CD4-positive, alpha-beta T cell treated with Interleukin-2 at 100 ng/mL for 4 hours (primary cell): ENCODE measurements at regions not wholly inside any gene's neighbourhood (a gene's known extent, or its start where the extent isn't known, plus 50 kb on each side); places are given as distances from the start of the nearest gene placed in this dataset.
"Not testable (repeated sequence)": the region's sequence is repeated elsewhere in the genome, so short reads cannot be mapped to it uniquely, and the experiment has no call there.

Experiments
- DNase-seq: peaks from one replicate; pipeline ENCODE4 v3.0.0-alpha.2; 2020; ENCODE audit warnings: low spot score

DNA sequence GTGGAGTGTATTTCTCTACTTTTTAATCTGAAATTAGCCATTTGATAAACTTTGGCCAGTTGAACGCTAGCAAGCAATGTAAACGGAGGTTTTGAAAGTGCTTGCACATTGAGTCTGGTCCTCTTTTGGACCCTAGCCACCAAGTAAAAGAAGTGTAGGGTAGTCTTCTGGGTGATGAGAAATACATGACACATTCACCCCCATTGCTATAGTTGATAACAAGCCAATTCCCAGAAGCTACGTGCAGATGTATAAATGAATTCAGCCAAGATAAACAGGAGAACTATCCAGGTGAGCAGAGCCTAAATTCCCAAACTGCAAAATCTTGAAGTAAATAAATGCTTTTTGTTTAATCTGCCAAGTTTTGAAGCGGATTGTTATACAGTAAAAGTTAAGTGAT is 965.4 kb upstream of the GRIA3 start:
- no peak for DNase-seq

DNA sequence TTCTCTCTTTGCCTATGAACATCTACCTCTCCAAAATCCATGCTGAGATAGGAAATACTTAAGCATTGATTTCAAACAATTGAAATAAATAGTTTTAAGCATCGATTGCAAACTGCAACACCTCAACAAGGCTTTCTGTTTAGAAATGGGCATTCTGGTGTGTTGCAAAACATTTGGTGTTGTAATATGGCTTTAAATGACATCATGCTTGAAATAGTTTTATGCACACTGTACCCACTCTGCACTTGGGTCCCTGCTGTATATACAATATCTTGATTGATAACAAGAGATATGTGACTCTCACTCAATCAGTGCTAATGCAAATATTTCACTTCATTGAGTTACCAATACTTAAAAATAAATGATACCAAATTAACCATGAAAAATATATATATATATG is 964.9 kb upstream of the GRIA3 start:
- DNase-seq = no peak

DNA sequence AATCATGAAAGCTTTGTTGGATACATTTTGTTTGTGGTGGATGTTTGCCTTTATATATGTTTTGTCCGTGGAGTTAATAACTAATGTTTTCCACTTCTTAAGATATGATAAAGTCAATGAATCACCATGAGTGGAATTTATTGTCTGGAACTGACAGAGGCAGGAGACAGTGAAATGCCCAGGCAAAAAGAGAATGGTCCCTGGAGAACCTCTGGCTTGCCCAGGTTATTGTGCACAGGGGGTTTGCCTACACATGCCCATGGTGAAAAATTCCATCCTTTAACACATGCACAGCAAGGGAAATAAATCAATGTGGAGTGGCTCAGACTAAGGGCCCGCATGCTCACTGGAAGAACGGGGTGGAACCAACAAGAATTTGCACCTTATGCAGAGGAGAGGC is 964.3 kb upstream of the GRIA3 start:
- DNase-seq = no peak

- no peak for DNase-seq
These were observed 963.3 kb upstream of the GRIA3 start for GRCh38 chrX:122220644-122221373.

DNA sequence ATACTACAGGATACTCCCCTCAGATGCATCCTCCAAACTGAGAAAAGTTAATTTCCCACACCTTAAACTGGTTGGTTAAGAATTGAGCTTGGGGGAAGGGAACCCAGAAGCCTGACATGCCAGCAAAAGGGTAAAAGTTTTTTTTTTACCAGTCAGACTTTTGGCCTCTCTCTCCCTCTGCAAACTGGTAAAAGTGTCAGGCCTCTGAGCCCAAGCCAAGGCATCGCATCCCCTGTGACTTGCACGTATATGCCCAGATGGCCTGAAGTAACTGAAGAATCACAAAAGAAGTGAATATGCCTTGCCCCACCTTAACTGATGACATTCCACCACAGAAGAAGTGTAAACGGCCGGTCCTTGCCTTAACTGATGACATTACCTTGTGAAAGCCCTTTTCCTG is 962.3 kb upstream of the GRIA3 start:
- DNase-seq = not testable (repeated sequence)

DNA sequence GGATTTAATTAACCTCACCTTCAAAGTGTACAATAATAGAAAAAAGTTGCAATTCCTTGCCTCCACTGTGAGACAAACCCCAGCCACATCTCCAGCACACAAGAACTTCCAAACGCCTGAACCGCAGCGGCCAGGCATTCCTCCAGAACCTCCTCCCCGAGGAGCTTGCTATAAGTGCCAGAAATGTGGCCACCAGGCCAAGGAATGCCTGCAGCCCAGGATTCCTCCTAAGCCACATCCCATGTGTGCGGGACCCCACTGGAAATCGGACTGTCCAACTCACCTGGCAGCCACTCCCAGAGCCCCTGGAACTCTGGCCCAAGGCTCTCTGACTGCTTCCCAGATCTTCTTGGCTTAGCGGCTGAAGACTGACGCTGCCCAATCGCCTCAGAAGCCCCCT is 959.9 kb upstream of the GRIA3 start:
- DNase-seq = not testable (repeated sequence)

GRCh38 chrX:122238801-122239200 is 945.3 kb upstream of the GRIA3 start:
- DNase-seq = no peak

DNA sequence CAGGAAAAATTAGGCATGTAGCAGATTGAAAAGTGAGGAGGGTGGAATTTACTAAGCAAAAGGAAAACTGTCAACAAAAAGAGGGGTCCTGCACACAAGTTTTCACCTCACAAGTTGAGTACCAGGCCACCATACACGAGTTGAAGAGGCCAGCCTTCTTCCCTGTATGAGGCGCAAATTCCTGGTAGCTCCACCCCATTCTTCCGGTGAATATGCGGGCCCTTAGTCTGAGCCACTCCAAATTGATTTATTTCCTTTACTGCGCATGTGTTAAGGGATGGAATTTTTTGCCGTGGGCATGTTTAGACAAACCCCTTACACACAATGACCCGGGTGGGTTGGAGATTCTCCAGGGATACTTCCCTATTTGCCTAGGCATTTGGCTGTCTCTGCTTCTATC is 942.1 kb upstream of the GRIA3 start:
- DNase-seq = no peak

DNA sequence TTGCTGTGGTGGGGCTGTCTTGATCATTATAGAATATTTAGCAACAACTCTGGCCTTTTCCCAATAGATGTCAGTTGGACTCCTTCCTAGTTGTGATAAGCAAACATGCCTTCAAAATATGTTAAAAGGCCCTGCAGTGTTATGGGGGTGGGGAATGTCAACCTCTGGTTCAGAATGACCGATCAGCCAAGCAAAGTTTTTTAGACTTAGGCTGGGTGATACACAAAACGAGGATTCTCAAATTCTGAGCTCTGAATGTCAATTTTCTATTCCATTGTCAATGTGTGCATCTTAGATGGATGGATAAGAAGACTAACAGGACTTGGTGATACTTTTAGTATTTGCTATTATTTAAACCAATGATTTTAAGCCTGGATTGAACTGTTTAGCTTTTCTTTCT is 940.0 kb upstream of the GRIA3 start:
- DNase-seq = no peak

GRCh38 chrX:122245175-122245574 is 938.9 kb upstream of the GRIA3 start:
- no peak for DNase-seq

GRCh38 chrX:122245943-122246342 is 938.1 kb upstream of the GRIA3 start:
- no peak for DNase-seq

GRCh38 chrX:122246937-122247336 is 937.1 kb upstream of the GRIA3 start:
- no peak for DNase-seq

GRCh38 chrX:122248681-122249080 is 935.4 kb upstream of the GRIA3 start:
- no peak for DNase-seq

GRCh38 chrX:122252454-122252853 is 931.6 kb upstream of the GRIA3 start:
- DNase-seq = no peak

DNA sequence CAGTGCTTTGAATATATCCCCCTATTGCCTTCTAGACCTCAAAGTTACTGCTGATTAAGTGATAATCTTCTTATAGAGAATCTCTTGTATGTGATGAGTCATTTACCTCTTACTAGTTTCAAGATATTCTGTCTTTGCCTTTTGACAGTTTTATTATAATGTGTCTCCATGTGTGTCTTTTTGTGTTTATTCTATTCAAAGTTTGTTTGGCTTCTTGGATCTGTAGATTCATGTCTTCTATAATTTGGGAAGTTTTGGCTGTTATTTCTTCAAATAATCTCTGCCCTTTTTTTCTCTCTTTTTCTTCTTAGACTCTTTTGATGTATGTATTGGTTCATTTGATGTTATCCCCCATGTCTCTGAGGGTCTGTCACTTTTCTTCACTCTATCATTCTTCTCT is 915.7 kb upstream of the GRIA3 start:
- no peak for DNase-seq

- no peak for DNase-seq
These were observed 914.8 kb upstream of the GRIA3 start for GRCh38 chrX:122269243-122269781.

- DNase-seq = no peak
These were observed 913.1 kb upstream of the GRIA3 start for GRCh38 chrX:122270809-122271494.

DNA sequence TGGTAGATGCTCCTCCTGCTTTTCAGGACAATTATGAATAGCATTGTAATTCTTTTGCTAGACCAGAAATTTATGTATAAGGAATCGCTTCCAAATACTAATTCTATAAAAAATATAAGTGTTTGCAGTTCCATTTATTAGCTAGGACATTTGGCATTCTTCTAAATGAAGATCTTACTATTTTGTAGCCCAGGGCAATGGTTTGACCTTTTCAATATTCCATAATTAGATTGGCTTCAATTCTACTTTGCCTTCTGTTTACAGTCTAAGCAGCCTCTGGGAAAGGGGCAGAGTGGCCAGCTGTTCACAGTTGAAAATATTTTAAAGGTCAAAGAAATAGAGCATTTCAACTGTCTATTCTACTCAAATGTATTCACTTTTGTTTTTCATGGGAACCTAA is 912.1 kb upstream of the GRIA3 start:
- DNase-seq = no peak

GRCh38 chrX:122279746-122280145 is 904.3 kb upstream of the GRIA3 start:
- DNase-seq = no peak

DNA sequence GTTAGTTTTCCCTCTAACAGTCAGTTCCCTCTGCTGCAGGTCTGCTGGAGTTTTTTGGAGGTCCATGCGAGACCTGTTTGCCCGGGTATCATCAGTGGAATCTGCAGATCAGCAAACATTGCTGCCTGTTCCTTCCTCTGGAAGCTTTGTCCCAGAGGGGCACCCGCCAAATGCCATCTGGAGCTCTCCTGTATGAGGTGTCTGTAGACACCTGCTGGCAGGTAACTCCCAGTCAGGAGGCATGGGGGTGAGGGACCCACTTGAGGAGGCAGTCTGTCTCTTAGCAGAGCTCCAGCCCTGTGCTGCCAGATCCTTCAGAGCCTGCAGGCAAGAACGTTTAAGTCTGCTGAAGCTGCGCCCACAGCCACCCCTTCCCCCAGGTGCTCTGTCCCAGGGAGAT is 884.3 kb upstream of the GRIA3 start:
- not testable (repeated sequence) for DNase-seq

DNA sequence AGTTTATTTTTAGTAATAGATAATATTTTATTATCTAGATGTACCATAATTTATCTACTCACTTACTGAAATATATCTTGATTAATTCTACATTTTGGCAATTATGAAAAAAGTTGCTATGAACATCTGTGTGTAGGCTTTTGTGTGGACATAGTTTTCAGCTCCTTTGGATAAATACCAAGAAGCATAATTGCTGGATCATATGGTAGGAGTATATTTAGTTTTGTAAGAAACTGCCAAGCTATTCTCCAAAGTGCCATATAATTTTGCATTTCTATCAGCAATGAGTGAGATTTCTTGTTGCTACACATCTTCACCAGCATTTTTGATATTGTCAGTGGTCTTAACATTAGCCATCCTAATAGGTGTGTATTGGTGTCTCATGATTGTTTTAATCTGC is 882.6 kb upstream of the GRIA3 start:
- no peak for DNase-seq

- DNase-seq = no peak
These were observed 880.3 kb upstream of the GRIA3 start for GRCh38 chrX:122303761-122304160.

DNA sequence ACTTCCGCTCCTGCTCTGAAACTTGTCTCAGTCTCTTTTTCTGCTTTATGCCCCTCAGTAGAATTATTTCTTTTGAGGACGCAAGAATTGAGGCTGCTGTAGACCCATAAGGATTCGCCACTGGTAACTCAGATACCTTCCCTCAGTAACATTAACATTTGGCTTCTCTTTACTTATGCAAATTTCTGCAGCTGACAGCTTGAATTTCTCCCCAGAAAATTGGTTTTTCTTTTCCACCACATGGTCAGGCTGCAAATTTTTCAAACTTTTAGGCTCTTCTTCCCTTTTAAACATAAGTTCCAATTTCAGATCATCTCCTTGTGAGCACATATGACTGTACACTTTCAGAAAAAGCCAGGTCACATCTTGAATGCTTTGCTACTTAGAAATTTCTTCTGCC is 839.3 kb upstream of the GRIA3 start:
- DNase-seq = no peak
